ENCODE measurements at regions not wholly inside any gene's neighbourhood (a gene's known extent, or its start where the extent isn't known, plus 50 kb on each side); places are given as distances from the start of the nearest gene placed in this dataset.

DNA sequence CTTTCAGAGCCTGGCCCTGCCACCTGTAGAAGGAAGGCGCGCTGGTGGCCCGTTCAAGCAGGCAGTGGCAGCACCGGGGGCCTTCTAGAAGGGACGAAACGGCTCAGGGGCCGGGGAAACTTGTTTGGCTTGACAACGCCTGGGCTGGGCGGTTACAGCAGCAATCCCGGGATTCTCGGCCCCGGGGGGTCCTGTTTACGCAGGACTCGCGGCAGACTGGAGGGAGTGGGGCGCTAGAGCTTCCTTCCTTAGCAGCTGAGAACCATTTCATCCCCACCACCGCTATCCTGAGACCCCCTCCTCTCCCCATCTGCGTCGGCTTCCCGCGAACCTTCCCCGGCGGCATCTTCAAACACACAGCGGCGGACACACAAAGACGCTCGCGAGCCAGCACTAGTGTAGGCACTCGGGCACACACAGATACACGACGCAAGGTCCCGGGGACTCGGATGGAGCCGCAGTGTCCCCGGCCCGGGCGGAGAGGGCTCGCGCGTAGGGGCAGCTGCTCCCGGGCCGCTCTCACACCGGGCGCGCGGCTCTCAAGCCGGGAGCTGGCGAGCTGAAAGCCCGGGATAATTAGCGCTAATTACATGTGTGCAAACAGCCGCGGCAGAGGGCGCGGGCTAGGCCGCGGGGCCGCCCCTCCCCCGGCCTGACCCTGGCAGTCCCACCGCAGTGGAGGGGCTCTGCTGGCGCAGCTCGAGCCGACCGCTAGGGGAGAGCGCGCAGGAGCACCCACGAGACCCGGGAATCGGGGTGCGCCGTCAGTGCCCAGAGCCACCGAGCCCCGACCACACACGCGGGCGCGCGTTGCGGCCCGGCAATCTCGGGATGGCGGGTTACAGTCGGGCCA is 271.4 kb downstream of the FOXD2 start (continued):
- no peak for TF ChIP-seq ELF4 (CRISPR knock-in tag; IDR thresholded peaks at IDR 0.05; ENCODE audit: low read depth)
- TF ChIP-seq NR2C2 (CRISPR knock-in tag; IDR thresholded peaks at IDR 0.05) = no peak

DNA sequence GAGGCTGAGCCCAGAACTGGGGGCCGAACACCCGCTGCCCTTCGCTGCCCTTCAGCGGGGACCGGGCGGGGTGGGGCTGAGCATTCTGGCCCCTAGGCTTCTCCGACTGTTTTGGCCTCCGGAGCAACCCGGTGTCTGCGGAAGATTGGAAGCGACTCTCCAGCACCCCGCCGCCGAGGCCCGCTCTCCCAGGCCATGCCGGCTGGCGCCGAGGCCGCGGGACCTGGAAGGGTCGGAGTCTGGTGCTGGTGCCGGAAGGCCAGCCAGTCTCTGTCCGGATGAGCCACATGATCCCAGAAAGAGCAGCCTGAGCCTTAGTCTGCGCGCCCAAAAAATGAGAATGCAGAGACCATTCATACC is 272.0 kb downstream of the FOXD2 start:
- Mint-ChIP-seq H3K27me3 (ENCODE audit: low read depth) (peaks cover 99% of the 10 kb centered on the region), H3K27ac (no peak overlapping the region), H3K9me3 (no peaks in the 10 kb centered on the region), H3K36me3 (no peaks in the 10 kb centered on the region), H3K4me1 (peaks cover 27% of the 10 kb centered on the region), H3K4me3 (peak overlapping the region; percentile 64)
- peak; percentile 44 for ATAC-seq
- TF ChIP-seq TEAD4 (CRISPR knock-in tag; IDR thresholded peaks at IDR 0.05) = no peak
- no peak for TF ChIP-seq SP1 (CRISPR knock-in tag; conservative IDR thresholded peaks at IDR 0.05)
- TF ChIP-seq, protein P1, sequence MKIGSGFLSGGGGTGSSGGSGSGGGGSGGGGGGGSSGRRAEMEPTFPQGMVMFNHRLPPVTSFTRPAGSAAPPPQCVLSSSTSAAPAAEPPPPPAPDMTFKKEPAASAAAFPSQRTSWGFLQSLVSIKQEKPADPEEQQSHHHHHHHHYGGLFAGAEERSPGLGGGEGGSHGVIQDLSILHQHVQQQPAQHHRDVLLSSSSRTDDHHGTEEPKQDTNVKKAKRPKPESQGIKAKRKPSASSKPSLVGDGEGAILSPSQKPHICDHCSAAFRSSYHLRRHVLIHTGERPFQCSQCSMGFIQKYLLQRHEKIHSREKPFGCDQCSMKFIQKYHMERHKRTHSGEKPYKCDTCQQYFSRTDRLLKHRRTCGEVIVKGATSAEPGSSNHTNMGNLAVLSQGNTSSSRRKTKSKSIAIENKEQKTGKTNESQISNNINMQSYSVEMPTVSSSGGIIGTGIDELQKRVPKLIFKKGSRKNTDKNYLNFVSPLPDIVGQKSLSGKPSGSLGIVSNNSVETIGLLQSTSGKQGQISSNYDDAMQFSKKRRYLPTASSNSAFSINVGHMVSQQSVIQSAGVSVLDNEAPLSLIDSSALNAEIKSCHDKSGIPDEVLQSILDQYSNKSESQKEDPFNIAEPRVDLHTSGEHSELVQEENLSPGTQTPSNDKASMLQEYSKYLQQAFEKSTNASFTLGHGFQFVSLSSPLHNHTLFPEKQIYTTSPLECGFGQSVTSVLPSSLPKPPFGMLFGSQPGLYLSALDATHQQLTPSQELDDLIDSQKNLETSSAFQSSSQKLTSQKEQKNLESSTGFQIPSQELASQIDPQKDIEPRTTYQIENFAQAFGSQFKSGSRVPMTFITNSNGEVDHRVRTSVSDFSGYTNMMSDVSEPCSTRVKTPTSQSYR (CRISPR knock-in tag; IDR thresholded peaks at IDR 0.05) = 0 out of 2 replicates have a peak, but pooled peaks have one; percentile 8
- no peak for TF ChIP-seq RELA (CRISPR knock-in tag; IDR thresholded peaks at IDR 0.05; ENCODE audit: borderline replicate concordance)
- TF ChIP-seq MYBL2 (CRISPR knock-in tag; IDR thresholded peaks at IDR 0.05) = no peak
- TF ChIP-seq, protein P2, sequence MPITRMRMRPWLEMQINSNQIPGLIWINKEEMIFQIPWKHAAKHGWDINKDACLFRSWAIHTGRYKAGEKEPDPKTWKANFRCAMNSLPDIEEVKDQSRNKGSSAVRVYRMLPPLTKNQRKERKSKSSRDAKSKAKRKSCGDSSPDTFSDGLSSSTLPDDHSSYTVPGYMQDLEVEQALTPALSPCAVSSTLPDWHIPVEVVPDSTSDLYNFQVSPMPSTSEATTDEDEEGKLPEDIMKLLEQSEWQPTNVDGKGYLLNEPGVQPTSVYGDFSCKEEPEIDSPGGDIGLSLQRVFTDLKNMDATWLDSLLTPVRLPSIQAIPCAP (CRISPR knock-in tag; IDR thresholded peaks at IDR 0.05) = no peak
- CTCF ChIA-PET = interaction anchor here (0.6 to 5.7 kb wide), 42 partner anchors 8 to 531 kb away, joined by 3 to 154 read pairs (median 5); partner anchors contain the start of gene FOXD2
- POLR2A ChIA-PET = no interaction called here
- peak; percentile 57 for DNase-seq (ENCODE audit: low spot score)

DNA sequence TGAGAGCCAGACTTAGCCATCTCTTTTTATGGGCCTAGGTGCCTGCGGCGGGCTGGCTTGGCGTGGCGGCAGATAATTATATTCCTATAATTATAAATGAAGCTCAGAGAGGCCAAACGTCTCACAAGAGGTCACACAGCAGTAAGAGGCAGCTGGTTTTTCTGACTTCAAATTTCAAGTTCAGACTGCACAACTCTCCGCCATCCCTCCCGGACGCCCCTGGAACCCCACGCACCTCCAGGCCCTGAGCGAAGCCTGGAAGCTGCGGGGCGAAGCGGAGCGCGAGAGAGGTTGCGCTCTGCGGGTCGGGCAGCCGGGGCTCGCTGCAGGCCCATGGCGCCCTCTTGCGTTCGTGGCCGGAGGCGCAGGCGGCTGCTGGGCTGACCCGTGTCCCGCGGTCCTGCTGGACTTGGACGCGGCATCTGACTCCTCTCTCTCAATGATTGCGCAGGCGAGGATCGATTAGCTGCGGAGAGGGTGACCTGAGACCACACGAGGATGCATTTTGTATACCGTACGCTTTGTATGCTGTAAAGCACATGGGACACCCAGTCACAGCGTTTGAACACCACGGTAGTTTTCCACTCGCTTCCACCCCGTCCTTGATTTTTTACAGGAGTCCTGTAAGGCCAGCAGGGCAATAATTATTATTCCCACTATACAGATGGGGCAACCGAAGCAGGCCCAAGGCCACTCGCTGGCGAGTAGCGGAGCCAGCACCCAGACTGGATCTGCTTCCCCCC is 272.7 kb downstream of the FOXD2 start:
- Mint-ChIP-seq H3K27ac (no peak overlapping the region), H3K27me3 (ENCODE audit: low read depth) (peaks cover 99% of the 10 kb centered on the region), H3K9me3 (no peaks in the 10 kb centered on the region), H3K4me3 (peak overlapping the region; percentile 64), H3K36me3 (no peaks in the 10 kb centered on the region), H3K4me1 (peaks cover 29% of the 10 kb centered on the region)
- peak; percentile 86 for DNase-seq (ENCODE audit: low spot score)
- CTCF ChIA-PET = interaction anchor here (0.6 to 5.7 kb wide), 42 partner anchors 9 to 531 kb away, joined by 3 to 154 read pairs (median 4); partner anchors contain the start of gene FOXD2
- peak; percentile 56 for ATAC-seq
- POLR2A ChIA-PET = no interaction called here
- TF ChIP-seq ZNF263 (CRISPR knock-in tag; IDR thresholded peaks at IDR 0.05; ENCODE audit: low read depth) = no peak
- TF ChIP-seq, protein P1 (CRISPR knock-in tag; IDR thresholded peaks at IDR 0.05) = no peak
- TF ChIP-seq, protein P3, sequence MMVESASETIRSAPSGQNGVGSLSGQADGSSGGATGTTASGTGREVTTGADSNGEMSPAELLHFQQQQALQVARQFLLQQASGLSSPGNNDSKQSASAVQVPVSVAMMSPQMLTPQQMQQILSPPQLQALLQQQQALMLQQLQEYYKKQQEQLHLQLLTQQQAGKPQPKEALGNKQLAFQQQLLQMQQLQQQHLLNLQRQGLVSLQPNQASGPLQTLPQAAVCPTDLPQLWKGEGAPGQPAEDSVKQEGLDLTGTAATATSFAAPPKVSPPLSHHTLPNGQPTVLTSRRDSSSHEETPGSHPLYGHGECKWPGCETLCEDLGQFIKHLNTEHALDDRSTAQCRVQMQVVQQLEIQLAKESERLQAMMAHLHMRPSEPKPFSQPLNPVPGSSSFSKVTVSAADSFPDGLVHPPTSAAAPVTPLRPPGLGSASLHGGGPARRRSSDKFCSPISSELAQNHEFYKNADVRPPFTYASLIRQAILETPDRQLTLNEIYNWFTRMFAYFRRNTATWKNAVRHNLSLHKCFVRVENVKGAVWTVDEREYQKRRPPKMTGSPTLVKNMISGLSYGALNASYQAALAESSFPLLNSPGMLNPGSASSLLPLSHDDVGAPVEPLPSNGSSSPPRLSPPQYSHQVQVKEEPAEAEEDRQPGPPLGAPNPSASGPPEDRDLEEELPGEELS (CRISPR knock-in tag; IDR thresholded peaks at IDR 0.05) = no peak
- TF ChIP-seq, protein P4, sequence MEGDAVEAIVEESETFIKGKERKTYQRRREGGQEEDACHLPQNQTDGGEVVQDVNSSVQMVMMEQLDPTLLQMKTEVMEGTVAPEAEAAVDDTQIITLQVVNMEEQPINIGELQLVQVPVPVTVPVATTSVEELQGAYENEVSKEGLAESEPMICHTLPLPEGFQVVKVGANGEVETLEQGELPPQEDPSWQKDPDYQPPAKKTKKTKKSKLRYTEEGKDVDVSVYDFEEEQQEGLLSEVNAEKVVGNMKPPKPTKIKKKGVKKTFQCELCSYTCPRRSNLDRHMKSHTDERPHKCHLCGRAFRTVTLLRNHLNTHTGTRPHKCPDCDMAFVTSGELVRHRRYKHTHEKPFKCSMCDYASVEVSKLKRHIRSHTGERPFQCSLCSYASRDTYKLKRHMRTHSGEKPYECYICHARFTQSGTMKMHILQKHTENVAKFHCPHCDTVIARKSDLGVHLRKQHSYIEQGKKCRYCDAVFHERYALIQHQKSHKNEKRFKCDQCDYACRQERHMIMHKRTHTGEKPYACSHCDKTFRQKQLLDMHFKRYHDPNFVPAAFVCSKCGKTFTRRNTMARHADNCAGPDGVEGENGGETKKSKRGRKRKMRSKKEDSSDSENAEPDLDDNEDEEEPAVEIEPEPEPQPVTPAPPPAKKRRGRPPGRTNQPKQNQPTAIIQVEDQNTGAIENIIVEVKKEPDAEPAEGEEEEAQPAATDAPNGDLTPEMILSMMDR (IDR thresholded peaks at IDR 0.05) = peak; percentile 97
- no peak for TF ChIP-seq ATF1 (CRISPR knock-in tag; IDR thresholded peaks at IDR 0.05)
- peak; percentile 89 for TF ChIP-seq GTF2I (CRISPR knock-in tag; conservative IDR thresholded peaks at IDR 0.05)
- no peak for TF ChIP-seq CBFB (CRISPR knock-in tag; IDR thresholded peaks at IDR 0.05; ENCODE audit: low read depth)
- TF ChIP-seq, protein P5, sequence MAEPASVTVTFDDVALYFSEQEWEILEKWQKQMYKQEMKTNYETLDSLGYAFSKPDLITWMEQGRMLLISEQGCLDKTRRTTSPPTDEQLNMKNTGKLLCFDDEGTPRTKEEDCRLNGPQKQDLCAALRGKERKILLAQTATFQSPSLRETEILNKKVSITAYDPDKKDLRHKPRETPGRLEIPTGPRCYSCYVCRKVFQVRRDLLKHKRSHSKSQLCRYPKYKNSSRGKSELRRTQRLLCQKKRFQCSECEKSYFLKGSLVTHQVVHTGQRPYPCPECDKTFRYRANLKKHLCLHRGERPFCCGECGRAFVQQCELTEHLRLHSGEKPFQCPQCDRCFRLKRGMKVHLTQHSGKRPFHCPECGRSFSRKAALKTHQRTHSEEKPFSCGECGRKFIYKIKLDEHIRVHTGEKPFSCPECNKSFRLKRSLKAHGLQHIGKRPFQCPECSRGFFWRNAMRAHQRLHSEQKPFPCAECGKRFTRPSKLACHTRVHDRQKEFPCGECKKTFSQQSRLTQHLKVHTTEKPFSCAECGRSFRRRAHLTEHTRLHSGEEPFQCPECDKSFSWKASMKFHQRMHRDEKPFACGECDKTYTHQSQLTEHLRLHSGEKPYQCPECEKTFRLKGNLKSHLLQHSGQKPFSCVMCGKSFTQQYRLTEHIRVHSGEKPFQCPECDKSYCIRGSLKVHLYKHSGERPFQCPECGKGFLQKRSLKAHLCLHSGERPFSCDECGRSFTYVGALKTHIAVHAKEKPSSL (CRISPR knock-in tag; conservative IDR thresholded peaks at IDR 0.05) = no peak
- no peak for TF ChIP-seq CREM (CRISPR knock-in tag; IDR thresholded peaks at IDR 0.05)
- no peak for TF ChIP-seq ZNF396 (CRISPR knock-in tag; IDR thresholded peaks at IDR 0.05; ENCODE audit: borderline replicate concordance)
- TF ChIP-seq NFATC4 (CRISPR knock-in tag; IDR thresholded peaks at IDR 0.05) = no peak

Measured in WTC11 (cell line).